AG04450 (cell line): ENCODE measurements at regions not wholly inside any gene's neighbourhood (a gene's known extent, or its start where the extent isn't known, plus 50 kb on each side); places are given as distances from the start of the nearest gene placed in this dataset.

Experiments
- CTCF ChIA-PET: fragments of 300-600, 350-600 bp; formaldehyde crosslinking; extraction: SDS; loops from one replicate; lab custom pipeline; 2022; ENCODE audit warnings: antibody characterized with exemption, inconsistent platforms; lab: Charles Lee
- POLR2A ChIA-PET: fragments of 350-600 bp; formaldehyde crosslinking; extraction: SDS; loops from one replicate; lab custom pipeline; 2021; ENCODE audit warnings: antibody characterized with exemption, inconsistent platforms; lab: Yijun Ruan, JAX
- DNase-seq: peaks from one replicate; pipeline ENCODE4 v3.0.0-alpha.2; 2011; ENCODE audit warnings: low read depth, low spot score
- H3K27ac ChIP-seq: one replicate; pipeline ENCODE4 v1.5.1; 2012; ENCODE audit warnings: low read depth, low read length, control low read depth
- H3K27me3 ChIP-seq: one replicate; pipeline ENCODE4 v1.6.0; 2012; ENCODE audit warnings: low read length; ENCODE audit not compliant: control insufficient read depth, insufficient read depth
- H3K4me3 ChIP-seq: 2 replicates; pipeline ENCODE4 v1.5.1; 2011; ENCODE audit warnings: mild to moderate bottlenecking, low read depth, low read length, control low read depth
- H3K9me3 ChIP-seq: 2 replicates; pipeline ENCODE4 v1.5.1; 2012; ENCODE audit warnings: low read length; ENCODE audit not compliant: control insufficient read depth, insufficient read depth
- TF ChIP-seq, protein P1 (sequence below): IDR thresholded peaks from 2 replicates; pipeline ENCODE4 v1.5.1; 2011; ENCODE audit warnings: low read depth, low read length, control low read depth, inconsistent platforms

DNA sequence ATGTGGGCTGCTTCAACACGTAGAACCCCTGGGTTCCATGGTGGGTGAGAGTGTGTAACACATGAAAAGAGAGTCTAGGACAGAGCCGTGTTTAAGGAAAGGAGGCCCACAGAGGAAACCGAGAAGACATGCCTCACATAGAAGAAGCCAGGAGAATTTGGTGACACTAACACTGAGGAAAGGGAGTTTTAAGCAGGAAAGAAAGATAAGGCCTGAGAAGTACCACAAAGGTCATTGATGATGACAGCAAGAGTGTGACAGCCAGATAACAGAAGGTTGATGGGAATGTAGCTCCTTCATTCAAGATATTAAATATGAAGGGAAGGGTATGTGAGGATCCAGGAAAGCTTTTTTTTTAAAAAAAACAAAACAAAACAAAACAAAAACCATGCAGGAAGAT, 72.4 kb upstream of the SPRY4 start:
- CTCF ChIA-PET = no interaction called here
- TF ChIP-seq, protein P1, sequence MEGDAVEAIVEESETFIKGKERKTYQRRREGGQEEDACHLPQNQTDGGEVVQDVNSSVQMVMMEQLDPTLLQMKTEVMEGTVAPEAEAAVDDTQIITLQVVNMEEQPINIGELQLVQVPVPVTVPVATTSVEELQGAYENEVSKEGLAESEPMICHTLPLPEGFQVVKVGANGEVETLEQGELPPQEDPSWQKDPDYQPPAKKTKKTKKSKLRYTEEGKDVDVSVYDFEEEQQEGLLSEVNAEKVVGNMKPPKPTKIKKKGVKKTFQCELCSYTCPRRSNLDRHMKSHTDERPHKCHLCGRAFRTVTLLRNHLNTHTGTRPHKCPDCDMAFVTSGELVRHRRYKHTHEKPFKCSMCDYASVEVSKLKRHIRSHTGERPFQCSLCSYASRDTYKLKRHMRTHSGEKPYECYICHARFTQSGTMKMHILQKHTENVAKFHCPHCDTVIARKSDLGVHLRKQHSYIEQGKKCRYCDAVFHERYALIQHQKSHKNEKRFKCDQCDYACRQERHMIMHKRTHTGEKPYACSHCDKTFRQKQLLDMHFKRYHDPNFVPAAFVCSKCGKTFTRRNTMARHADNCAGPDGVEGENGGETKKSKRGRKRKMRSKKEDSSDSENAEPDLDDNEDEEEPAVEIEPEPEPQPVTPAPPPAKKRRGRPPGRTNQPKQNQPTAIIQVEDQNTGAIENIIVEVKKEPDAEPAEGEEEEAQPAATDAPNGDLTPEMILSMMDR = no peak
- H3K27ac ChIP-seq = no peak overlapping the region
- POLR2A ChIA-PET = no interaction called here
- H3K9me3 ChIP-seq = peaks cover 9% of the 10 kb centered on the region
- H3K4me3 ChIP-seq = no peak overlapping the region
- no peak for DNase-seq
- H3K27me3 ChIP-seq = no peaks in the 10 kb centered on the region

DNA sequence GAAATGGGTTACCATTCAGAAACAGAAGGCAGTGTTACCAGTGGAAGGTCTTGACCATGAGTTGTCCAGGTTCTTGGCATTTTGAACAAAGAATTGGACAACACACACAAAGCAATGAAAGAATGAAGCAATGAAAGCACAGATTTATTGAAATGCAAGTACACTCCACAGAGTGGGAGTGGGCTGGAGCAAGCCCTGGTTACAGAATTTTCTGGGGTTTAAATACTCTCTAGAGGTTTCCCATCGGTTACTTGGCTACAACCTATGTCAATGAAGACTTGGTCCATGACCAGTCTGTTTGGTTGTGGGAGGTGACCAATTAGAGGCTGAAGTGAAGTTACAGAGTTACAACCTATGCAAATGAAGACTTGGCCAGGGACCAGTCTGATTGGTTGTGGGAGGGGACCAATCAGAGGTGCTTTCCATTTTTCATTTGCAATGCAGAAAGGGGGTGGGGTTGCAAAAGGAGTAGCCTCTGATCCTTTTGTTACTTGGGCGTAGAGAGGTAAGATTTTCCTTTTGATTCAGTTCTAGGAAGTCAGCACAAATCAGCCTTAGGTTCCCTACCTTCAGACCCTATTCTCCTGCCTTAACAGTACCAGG, 71.7 kb upstream of the SPRY4 start:
- Histone ChIP-seq H3K4me3 (no peak overlapping the region), H3K27me3 (no peaks in the 10 kb centered on the region), H3K9me3 (peaks cover 9% of the 10 kb centered on the region), H3K27ac (no peak overlapping the region)
- TF ChIP-seq, protein P1 = no peak
- DNase-seq = no peak
- CTCF ChIA-PET = no interaction called here
- POLR2A ChIA-PET = no interaction called here

DNA sequence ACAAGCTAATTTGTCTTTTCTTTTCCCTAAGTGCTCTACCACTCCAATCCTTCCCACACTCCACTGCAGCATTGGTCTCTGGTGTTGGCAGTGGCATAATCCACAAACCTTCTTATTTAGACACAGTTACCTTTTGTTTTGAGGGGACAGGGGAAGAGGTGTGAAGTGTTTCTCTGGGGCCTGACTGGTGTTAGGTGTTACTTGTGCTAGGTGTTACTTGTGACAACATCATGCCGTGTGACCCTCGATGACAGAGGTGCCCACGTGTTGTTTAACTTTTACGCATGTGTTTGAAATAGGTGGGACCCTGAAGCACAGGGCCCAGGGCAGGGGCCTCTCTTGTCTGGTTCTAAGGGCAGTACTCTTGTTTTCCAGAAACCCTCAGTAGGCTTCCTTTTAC, 70.5 kb upstream of the SPRY4 start:
- Histone ChIP-seq H3K9me3 (peaks cover 9% of the 10 kb centered on the region), H3K27ac (no peak overlapping the region), H3K27me3 (no peaks in the 10 kb centered on the region), H3K4me3 (no peak overlapping the region)
- CTCF ChIA-PET = no interaction called here
- no peak for DNase-seq
- TF ChIP-seq, protein P1 = no peak
- POLR2A ChIA-PET = no interaction called here

DNA sequence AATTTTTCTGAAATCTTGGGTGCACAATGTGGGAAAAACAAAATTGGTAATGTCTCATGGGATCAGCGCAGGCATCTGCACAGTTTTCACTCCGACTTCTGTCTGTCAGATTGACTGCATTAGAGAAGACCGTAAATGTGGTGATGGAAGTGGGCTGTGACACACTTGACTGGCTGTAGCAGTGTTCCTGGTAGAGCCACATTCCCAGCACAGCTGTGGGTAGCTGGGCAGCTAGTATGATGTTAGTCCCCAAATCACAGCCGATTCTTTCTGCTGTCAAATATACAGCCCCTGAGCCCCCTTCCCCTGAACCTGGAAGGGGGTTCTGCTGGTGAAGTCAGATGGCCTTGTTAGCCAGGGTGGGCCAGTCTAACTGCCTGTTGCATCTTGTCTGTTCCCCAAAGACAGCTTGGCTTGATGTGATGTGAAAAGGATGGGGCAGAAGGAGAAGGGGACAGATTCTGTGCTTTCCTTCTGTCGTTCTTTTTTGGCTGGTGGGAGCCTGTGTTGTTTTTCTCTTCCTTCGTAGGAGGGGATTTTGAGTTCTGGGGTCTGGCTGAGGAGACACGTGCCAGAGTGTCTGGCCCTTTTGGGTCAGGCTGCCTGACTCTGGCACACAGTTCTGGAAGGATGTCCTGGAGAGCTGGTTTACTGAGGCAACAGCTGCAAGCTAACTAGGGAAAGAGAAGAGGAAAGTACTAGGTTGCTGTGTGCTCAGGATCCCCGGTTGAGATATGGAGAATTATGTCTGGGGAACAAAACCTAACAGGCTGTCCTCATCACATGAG, 66.4 kb upstream of the SPRY4 start:
- ChIA-PET POLR2A (no interaction called here), CTCF (no interaction called here)
- no peak overlapping the region for H3K27ac ChIP-seq
- H3K4me3 ChIP-seq = no peak overlapping the region
- H3K9me3 ChIP-seq = peaks cover 5% of the 10 kb centered on the region
- no peak for DNase-seq
- no peaks in the 10 kb centered on the region for H3K27me3 ChIP-seq
- TF ChIP-seq, protein P1 = no peak

DNA sequence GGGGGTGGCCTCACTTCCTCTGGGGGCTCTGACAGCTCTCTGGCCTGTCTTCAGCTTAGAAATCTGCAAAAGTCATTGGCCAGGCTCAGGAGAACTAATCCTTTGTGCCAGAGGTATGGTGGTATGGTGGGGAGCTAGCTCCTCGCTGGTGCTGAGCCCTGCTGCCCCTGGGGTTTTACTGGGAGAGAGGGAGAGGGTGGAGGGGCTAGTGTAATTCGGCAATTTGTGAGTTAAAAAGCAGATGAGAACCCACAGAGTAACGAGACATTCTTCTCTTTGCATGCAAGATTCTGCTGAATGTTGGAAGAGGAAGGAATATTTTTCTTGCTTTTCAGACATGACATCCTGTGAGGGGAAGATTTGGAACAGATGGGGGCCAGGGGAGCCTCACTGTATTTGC, 65.5 kb upstream of the SPRY4 start:
- Histone ChIP-seq H3K9me3 (no peaks in the 10 kb centered on the region), H3K4me3 (no peak overlapping the region), H3K27me3 (no peaks in the 10 kb centered on the region), H3K27ac (no peak overlapping the region)
- ChIA-PET CTCF (interaction anchor here (0.6 to 1.2 kb wide), 2 partner anchors 157 to 162 kb away, joined by 4 to 5 read pairs; no protein-coding TSS in a partner anchor), POLR2A (no interaction called here)
- TF ChIP-seq, protein P1 = no peak
- no peak for DNase-seq
